Stimulated activated naive B cell treated with anti-CD40 and anti-IgM and Interleukin-4, amounts not matched to agents 10 μg/mL and 1 μg/mL and 100 μg/mL, for 72 hours (primary cell): ENCODE measurements at regions not wholly inside any gene's neighbourhood (a gene's known extent, or its start where the extent isn't known, plus 50 kb on each side); places are given as distances from the start of the nearest gene placed in this dataset.
"Not testable (repeated sequence)": the region's sequence is repeated elsewhere in the genome, so short reads cannot be mapped to it uniquely, and the experiment has no call there.

Source experiments
- ATAC-seq, 2 donors: fragments of 150-1000 bp; cut with Tn5 transposase; replicated peaks; 2 replicates each; pipeline ENCODE4 v1.10.0; 2021; ENCODE audit warnings: moderate library complexity in 1 of 2
- DNase-seq: peaks from one replicate; pipeline ENCODE4 v3.0.0; 2021
- H3K27ac Mint-ChIP-seq: one replicate; pipeline ENCODE4 v1.8.0; 2022; ENCODE audit warnings: mild to moderate bottlenecking, mixed read lengths
- H3K27me3 Mint-ChIP-seq, 2 donors: one replicate each; pipeline ENCODE4 v1.8.0; 2022; ENCODE audit warnings: mixed read lengths in 2 of 2
- H3K36me3 Mint-ChIP-seq, 2 donors: one replicate each; pipeline ENCODE4 v1.8.0; 2022; ENCODE audit warnings: mixed read lengths in 2 of 2, mild to moderate bottlenecking in 1 of 2
- H3K4me1 Mint-ChIP-seq, 2 donors: one replicate each; pipeline ENCODE4 v1.8.0; 2022; ENCODE audit warnings: mixed read lengths in 2 of 2, mild to moderate bottlenecking in 1 of 2
- H3K4me3 Mint-ChIP-seq, 2 donors: one replicate each; pipeline ENCODE4 v1.8.0; 2022; ENCODE audit warnings: mild to moderate bottlenecking in 2 of 2, mixed read lengths in 2 of 2, moderate library complexity in 1 of 2
- H3K9me3 Mint-ChIP-seq, 2 donors: one replicate each; pipeline ENCODE4 v1.8.0; 2022; ENCODE audit warnings: mixed read lengths in 2 of 2, mild to moderate bottlenecking in 1 of 2

DNA sequence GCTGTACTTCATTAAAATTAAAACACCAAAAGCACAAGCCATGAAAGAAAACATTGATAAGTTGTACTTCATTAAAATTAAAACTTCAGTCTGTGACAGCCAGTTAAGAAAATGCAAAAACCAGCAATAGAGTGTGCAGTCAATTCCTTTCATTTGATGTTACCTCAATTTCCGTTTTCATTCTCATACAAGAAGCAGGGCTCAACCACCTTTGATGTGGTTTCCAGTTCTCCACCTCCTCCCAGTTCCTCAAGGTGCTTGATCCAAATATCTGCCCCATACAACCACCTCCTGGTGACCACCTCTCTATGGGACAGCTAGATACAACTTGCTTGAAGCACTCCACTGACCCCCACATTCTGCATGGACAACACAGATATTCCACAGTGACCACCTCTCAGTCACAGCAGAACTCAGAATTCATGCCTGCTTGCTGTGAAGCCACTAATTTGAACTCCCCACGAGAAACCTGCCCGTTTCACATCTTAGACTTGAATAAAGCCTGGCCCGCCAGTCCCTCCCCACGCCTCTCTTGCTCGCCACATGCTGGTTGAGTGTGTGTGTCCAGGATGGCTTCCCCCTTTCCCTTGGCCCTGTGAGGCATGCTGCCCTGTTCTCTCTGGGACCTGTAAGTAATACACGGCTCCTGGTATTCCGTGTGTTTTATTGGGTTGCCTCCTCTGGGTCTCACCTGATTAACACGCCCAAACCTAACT, 66.1 kb downstream of the FAM50B start:
- no peak overlapping the region for H3K27ac Mint-ChIP-seq
- DNase-seq (no peak), ATAC-seq (no peak)
- H3K9me3 Mint-ChIP-seq = no peaks in the 10 kb centered on the region
- H3K4me3 Mint-ChIP-seq = no peak overlapping the region
- no peaks in the 10 kb centered on the region for H3K36me3 Mint-ChIP-seq
- H3K27me3 Mint-ChIP-seq = peaks cover 28 to 30% of the 10 kb centered on the region in 2 donors
- no peaks in the 10 kb centered on the region for H3K4me1 Mint-ChIP-seq

DNA sequence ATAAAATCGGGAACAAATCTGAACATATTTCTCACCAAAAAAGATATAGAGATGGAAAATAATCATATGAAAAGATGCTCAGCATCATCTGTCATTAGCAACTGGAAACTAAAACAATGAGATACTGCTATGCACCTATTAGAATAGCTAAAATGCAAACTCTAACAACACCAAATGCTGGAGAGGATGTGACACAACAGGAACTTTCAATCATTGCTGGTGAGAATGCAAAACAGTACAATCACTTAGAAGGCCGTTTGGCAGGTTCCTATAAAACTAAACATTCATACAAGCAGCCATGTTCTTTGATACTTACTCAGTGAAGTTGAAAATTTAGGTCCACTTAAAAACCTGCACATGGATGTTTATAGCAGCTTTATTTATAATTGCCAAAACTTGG, 67.0 kb downstream of the FAM50B start:
- H3K9me3 Mint-ChIP-seq = no peaks in the 10 kb centered on the region
- no peaks in the 10 kb centered on the region for H3K36me3 Mint-ChIP-seq
- peaks cover 23 to 31% of the 10 kb centered on the region in 2 donors for H3K27me3 Mint-ChIP-seq
- no peak overlapping the region for H3K27ac Mint-ChIP-seq
- no peak for ATAC-seq
- H3K4me1 Mint-ChIP-seq = no peaks in the 10 kb centered on the region
- H3K4me3 Mint-ChIP-seq = no peak overlapping the region
- DNase-seq = no peak

DNA sequence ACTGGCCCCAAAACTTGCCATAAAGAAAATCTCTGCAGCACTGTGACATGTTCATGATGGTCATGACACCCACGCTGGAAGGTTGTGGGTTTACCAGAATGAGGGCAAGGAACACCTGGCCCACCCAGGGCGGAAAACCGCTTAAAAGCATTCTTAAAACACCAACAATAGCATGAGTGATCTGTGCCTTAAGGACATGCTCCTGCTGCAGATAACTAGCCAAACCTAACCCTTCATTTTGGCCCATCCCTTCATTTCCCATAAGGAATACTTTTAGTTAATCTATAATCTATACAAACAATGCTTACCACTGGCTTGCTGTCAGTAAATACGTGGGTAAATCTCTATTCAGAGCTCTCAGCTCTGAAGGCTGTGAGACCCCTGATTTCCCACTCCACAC, 67.6 kb downstream of the FAM50B start:
- H3K36me3 Mint-ChIP-seq, DNase-seq, H3K27ac Mint-ChIP-seq, H3K4me3 Mint-ChIP-seq, H3K4me1 Mint-ChIP-seq, H3K9me3 Mint-ChIP-seq, ATAC-seq: not testable (repeated sequence)
- H3K27me3 Mint-ChIP-seq = peaks cover 20 to 26% of the 10 kb centered on the region in 2 donors

DNA sequence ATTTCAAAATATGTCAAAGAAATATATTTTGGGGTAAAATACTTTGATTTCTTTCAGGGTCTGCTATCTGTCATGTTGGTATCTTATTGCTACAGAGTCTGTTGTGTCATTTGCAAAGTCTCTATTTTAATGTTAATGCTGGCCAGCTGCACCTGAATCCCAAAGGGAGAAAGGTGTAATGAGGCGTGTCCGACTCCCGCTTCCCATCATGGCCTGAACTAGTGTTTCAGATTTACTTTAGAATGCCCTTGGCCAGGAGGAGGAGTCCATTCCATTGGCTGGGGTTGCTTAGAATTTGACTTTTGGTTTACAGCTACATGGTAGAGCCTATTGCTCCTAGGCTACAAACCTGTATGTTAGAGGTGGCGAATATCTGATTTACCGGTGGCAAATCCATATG, 69.3 kb downstream of the FAM50B start:
- H3K36me3 Mint-ChIP-seq = no peaks in the 10 kb centered on the region
- peaks cover 9 to 28% of the 10 kb centered on the region in 2 donors for H3K27me3 Mint-ChIP-seq
- no peaks in the 10 kb centered on the region for H3K4me1 Mint-ChIP-seq
- H3K4me3 Mint-ChIP-seq = no peak overlapping the region
- H3K9me3 Mint-ChIP-seq = no peaks in the 10 kb centered on the region
- DNase-seq (no peak), ATAC-seq (no peak)
- no peak overlapping the region for H3K27ac Mint-ChIP-seq

DNA sequence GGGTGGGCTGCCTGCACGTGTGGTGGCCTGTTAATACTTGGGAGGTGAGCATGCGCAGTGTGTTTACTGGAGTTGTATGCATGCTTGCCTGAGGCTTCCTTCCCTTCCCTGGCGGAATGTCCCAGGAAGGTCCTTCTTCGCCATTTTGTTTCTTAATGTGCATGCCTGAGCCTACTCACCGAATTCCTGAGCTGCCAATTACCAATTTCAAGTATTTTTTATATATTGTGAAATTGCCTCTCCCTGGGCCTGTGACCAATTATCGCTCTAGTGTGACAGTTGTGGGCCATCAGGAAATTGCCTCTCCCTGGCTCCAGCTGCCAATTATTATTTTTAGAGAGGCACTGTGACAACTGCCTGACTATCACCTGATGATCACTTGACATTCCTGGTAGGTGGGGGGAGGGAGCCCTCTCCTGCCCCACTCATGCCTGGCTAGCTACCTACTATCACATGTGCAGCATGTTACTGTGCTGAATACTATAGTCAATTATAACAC, 70.0 kb downstream of the FAM50B start:
- Mint-ChIP-seq H3K27ac (no peak overlapping the region), H3K27me3 (peaks cover 9 to 25% of the 10 kb centered on the region in 2 donors), H3K36me3 (no peaks in the 10 kb centered on the region), H3K4me1 (no peaks in the 10 kb centered on the region), H3K4me3 (no peak overlapping the region), H3K9me3 (no peaks in the 10 kb centered on the region)
- DNase-seq (no peak), ATAC-seq (no peak)

DNA sequence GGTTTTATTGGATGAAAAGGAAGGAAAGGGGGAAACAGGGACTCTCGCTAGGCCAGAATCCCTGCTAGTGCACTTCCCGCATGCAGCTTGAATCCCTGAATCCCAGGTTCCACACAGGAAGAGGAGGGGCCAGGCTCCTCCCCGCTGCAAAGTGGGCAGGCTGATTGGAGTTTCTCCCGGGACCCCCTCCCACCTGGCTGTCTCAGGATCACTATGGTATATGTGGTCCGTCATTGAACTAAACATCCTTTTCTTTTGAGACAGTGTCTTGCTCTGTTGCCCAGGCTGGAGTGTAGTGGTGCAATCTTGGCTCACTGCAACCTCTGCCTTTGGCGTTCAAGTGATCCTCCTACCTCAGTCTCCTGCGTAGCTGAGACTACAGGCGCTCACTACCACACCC, 70.7 kb downstream of the FAM50B start:
- no peak overlapping the region for H3K4me3 Mint-ChIP-seq
- no peak for DNase-seq
- peaks cover 9 to 24% of the 10 kb centered on the region in 2 donors for H3K27me3 Mint-ChIP-seq
- no peak overlapping the region for H3K27ac Mint-ChIP-seq
- no peaks in the 10 kb centered on the region for H3K4me1 Mint-ChIP-seq
- no peaks in the 10 kb centered on the region for H3K9me3 Mint-ChIP-seq
- H3K36me3 Mint-ChIP-seq = no peaks in the 10 kb centered on the region
- no peak for ATAC-seq

DNA sequence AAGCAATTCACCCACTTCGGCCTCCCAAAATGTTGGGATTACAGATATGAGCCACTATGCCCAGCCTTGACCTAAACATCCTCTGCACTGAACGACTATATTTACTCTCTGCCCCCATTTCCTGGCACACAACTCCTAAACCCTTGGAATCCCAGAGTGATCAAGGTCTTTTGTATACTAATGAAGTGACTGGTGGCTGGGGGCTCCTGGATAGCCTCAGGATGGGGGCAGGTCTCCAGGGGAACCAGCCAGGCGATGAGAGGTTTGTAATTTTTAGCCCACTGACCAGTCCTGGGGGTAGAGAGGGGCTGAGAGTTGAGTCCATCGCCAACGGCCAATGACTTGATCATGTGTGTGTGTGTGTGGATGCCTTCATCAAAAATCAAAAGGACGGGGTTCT, 71.1 kb downstream of the FAM50B start:
- no peaks in the 10 kb centered on the region for H3K9me3 Mint-ChIP-seq
- H3K4me1 Mint-ChIP-seq = no peaks in the 10 kb centered on the region
- no peaks in the 10 kb centered on the region for H3K36me3 Mint-ChIP-seq
- peaks cover 8 to 24% of the 10 kb centered on the region in 2 donors for H3K27me3 Mint-ChIP-seq
- H3K27ac Mint-ChIP-seq = no peak overlapping the region
- DNase-seq (no peak), ATAC-seq (no peak)
- H3K4me3 Mint-ChIP-seq = no peak overlapping the region

DNA sequence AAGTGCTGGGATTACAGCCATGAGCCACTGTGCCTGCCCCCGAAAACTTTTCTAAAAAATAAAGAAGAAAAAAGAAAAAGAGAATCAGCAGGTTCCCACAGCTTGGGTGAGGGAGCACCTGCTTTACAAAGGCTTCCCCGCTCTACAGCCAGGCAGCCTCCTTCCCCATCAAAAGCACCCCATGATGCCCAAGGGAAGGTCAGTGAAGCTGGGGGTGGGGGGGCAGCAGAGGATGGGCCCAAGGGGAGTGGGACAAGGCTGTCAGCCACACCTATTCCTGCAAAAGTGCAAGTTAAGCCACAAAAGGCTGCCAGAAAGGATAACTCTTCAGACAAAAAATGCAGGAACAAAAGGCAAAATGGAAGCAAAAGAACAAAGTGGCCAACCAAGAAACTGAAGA, 72.5 kb downstream of the FAM50B start:
- no peak for ATAC-seq
- H3K9me3 Mint-ChIP-seq = no peaks in the 10 kb centered on the region
- H3K27ac Mint-ChIP-seq = no peak overlapping the region
- peaks cover 5 to 22% of the 10 kb centered on the region in 2 donors for H3K27me3 Mint-ChIP-seq
- no peaks in the 10 kb centered on the region for H3K4me1 Mint-ChIP-seq
- no peaks in the 10 kb centered on the region for H3K36me3 Mint-ChIP-seq
- no peak overlapping the region for H3K4me3 Mint-ChIP-seq
- DNase-seq = no peak

DNA sequence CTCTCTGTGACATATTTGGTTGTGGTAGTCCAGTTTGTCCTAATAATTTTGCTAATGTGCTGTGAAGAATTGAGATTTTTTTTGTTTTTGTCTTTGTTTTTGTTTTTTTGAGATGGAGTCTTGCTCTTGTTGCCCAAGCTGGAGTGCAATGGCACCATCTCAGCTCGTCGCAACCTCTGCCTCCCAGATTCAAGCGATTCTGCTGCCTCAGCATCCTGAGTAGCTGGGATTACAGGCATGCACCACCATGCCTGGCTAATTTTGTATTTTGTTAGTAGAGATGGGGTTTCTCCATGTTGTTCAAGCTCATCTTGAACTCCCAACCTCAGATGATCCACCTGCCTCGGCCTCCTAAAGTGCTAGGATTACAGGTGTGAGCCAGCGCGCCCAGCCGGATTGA, 73.4 kb downstream of the FAM50B start:
- not testable (repeated sequence) for H3K9me3 Mint-ChIP-seq, H3K27ac Mint-ChIP-seq, DNase-seq, H3K4me1 Mint-ChIP-seq, H3K36me3 Mint-ChIP-seq, ATAC-seq, H3K4me3 Mint-ChIP-seq
- H3K27me3 Mint-ChIP-seq = peaks cover 5 to 22% of the 10 kb centered on the region in 2 donors

DNA sequence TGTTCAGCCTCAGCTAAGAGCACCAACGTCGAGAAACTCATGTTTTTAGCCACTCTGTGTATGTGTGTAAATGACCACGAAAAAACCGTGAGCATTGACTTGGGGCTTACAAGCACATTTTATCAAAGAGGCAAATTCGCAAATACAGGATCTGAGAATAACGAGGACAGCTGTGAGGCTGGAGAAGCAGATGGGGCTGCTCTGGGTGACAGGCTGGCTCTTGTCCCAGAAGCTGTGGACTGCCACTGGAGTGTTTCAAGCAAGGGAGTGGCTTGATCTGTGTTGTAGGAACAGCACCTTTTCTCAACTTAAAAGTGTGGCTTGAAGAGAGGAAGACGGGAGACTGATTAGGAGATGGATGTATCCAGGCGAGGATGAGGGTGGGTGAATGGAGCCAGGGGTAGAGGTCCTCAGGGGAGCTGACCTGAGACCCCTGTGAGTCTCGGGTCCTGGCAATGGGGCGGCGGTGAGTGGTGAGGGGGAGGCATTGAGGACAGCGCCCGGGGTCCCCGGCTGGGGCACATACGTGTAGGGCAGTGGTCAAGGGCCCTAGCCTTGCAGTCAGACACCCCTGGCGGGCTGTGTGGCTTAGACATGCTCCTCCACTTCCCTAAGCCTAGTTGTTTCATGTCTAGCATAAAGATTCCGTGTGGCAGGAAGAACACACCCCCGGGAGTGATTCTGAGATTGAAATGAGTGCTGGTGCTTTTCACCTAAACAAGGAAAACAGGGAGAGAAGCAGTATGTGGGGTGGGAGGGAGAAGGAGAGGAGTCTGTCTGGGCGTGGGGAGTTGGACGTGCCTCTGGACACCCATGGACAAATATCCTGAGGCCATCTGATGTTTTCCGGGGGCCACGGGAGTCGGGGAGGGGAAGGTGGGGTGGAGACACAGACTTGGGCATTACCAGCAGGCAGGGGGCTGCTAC, 76.3 kb downstream of the FAM50B start:
- not testable (repeated sequence) for H3K36me3 Mint-ChIP-seq, ATAC-seq, H3K27ac Mint-ChIP-seq, H3K9me3 Mint-ChIP-seq, H3K4me1 Mint-ChIP-seq, H3K4me3 Mint-ChIP-seq, DNase-seq
- H3K27me3 Mint-ChIP-seq = peaks cover 5 to 16% of the 10 kb centered on the region in 2 donors

DNA sequence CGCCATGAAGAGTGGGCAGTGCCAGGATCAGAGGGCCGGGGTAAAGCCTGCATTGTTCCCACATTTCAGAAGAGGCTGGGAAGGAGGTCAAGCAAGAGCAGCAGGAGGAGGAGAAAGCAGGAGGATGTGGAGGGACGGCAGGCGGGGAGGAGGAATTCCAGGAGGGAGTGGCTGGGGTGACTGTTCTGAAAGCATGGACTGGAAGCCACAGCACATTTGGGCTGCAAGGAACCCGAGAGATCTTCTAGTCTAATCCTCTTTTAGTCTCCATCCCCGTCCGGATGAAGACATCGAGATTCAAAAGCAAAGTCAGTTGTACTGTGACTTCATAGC, 76.9 kb downstream of the FAM50B start:
- ATAC-seq (no peak), DNase-seq (no peak)
- Mint-ChIP-seq H3K4me1 (no peaks in the 10 kb centered on the region), H3K9me3 (no peaks in the 10 kb centered on the region), H3K4me3 (no peak overlapping the region), H3K27ac (no peak overlapping the region), H3K27me3 (peaks cover 5 to 12% of the 10 kb centered on the region in 2 donors), H3K36me3 (no peaks in the 10 kb centered on the region)

DNA sequence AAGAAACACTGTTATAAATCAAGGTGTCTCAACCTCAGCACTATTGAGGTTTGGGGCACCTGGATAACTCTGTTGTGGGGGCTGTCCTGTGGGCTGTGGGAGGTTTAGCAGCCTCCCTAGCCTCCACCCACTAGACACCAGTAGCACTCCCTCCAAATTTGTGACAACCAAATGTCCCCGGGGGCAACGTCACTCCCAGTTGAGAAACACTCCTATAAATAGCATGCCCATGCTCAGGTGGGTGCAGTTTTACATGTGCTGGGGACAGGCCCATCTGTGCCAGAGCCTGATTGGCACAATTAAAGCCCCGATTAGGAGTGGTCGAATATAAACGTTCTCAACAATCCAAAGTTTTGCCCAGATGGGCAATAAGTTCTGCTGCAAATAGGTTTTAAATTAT, 78.9 kb downstream of the FAM50B start:
- no peak for ATAC-seq
- no peaks in the 10 kb centered on the region for H3K4me1 Mint-ChIP-seq
- no peaks in the 10 kb centered on the region for H3K36me3 Mint-ChIP-seq
- no peak overlapping the region for H3K27ac Mint-ChIP-seq
- H3K9me3 Mint-ChIP-seq = no peaks in the 10 kb centered on the region
- no peak overlapping the region for H3K4me3 Mint-ChIP-seq
- no peak for DNase-seq
- peaks cover 5 to 6% of the 10 kb centered on the region in 2 donors for H3K27me3 Mint-ChIP-seq

DNA sequence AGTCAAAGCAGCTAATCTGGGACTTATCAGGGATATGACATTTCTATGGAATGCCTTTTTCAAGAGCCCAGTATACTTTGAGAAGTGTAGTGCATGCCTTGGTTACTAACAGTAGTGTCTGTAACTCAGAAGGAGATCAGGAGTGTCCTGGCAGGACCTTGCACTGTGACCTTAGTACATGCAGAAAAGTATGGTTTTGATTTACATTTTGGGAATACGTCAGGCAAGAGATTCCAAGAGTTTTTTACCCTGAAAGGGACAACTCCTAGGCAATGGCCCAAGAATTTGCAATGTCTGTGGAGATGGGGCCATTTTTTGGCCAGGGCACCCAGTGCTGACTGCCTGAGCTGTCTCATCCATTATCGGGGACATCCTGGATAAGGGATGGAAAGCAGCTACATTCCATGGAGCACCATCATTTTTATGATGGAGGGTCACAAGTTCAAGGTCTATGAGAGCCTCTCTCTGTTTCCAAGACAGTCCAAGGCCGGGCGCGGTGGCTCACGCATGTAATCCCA, 80.2 kb downstream of the FAM50B start:
- no peak for ATAC-seq
- Mint-ChIP-seq H3K36me3 (no peaks in the 10 kb centered on the region), H3K4me1 (no peaks in the 10 kb centered on the region), H3K4me3 (no peak overlapping the region), H3K27me3 (peaks cover 5 to 6% of the 10 kb centered on the region in 2 donors), H3K27ac (no peak overlapping the region), H3K9me3 (no peaks in the 10 kb centered on the region)
- no peak for DNase-seq

DNA sequence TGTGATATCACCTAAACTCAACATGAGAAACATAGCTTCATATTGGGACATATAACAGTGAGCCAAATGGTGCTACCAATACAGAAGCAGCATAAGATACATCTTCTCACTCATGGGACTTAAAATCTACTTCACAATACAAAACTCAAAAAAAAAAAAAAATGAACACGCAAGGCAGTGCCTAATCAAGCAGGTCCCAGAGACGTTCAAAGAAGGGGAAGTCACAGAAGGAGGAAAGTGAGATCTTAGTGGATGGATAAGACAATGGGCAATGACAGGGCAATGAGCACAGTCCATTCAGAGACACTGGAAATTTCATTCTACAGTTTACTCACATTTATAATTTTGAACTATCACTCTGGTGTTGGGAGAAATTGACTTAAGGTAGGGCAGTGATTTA, 88.3 kb downstream of the FAM50B start:
- ATAC-seq = no peak
- Mint-ChIP-seq H3K36me3 (no peaks in the 10 kb centered on the region), H3K27me3 (peaks cover 22 to 45% of the 10 kb centered on the region in 2 donors), H3K27ac (no peak overlapping the region), H3K9me3 (no peaks in the 10 kb centered on the region), H3K4me1 (peaks cover 0 to 1% of the 10 kb centered on the region in 2 donors), H3K4me3 (no peak overlapping the region)
- DNase-seq = no peak
